SJSA1 (cell line): ENCODE measurements at regions not wholly inside any gene's neighbourhood (a gene's known extent, or its start where the extent isn't known, plus 50 kb on each side); places are given as distances from the start of the nearest gene placed in this dataset.

Source experiments
- DNase-seq, 2 experiments: peaks; one replicate each; pipeline ENCODE4 v3.0.0-alpha.2; 2015 to 2020; ENCODE audit warnings: low spot score in 2 of 2, low read depth in 1 of 2
- H3K27ac ChIP-seq: fragments of 250-450 bp; sonication (Bioruptor Pico); 2 replicates; pipeline ENCODE4 v1.5.1; 2020; ENCODE audit warnings: mild to moderate bottlenecking, moderate library complexity
- H3K27me3 ChIP-seq: fragments of 250-450 bp; sonication (Bioruptor Pico); replicated peaks from 2 replicates; pipeline ENCODE4 v1.5.1; 2020; ENCODE audit warnings: mild to moderate bottlenecking, moderate library complexity
- H3K36me3 ChIP-seq: fragments of 250-450 bp; sonication (Bioruptor Pico); 2 replicates; pipeline ENCODE4 v1.5.1; 2020; ENCODE audit warnings: mild to moderate bottlenecking
- H3K4me1 ChIP-seq: fragments of 250-450 bp; sonication (Bioruptor Pico); replicated peaks from 2 replicates; pipeline ENCODE4 v1.6.1; 2021; ENCODE audit warnings: mild to moderate bottlenecking
- H3K4me3 ChIP-seq: fragments of 250-450 bp; sonication (Bioruptor Pico); 2 replicates; pipeline ENCODE4 v1.5.1; 2020; ENCODE audit warnings: mild to moderate bottlenecking
- H3K9me3 ChIP-seq: fragments of 250-450 bp; sonication (Bioruptor Pico); replicated peaks from 2 replicates; pipeline ENCODE4 v1.5.1; 2020; ENCODE audit warnings: mild to moderate bottlenecking

DNA sequence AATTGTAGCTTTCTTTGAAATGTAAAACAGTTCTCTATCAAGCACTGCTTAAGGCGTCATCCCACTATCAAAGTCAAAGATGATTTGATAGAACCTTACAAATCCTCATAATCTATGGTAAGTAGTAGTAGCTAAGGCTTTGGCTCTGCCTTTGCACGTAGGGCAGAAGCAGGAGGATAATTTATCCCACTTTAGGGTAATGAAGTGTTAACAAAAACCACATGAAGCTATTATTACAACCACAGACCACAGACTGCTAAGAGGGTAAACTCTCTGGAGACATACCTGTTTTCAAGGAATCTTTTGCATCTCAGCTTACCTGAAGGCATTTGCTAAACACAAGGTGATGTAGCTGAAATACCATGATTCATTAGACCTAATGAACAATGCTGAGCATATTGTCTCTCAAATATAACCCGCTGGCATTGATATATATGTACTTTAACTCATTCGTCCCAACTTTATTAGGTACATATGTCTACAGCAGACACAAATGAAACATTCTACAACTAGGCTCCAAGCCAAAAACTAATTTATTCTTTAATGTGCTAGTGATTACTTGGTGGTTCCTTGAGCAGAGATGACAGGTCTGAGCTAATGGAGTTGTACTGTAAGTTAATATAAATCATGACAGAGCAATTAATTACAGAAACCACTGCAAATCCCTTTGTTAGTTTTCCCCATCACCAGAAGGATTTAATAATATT is 368.8 kb downstream of the ETNK1 start:
- Histone ChIP-seq H3K4me1 (no peaks in the 10 kb centered on the region), H3K9me3 (no peaks in the 10 kb centered on the region), H3K27ac (no peak overlapping the region), H3K4me3 (no peak overlapping the region), H3K27me3 (peaks cover 9% of the 10 kb centered on the region; the same call in 1 of the 2 replicates), H3K36me3 (no peaks in the 10 kb centered on the region)
- DNase-seq: no peak

DNA sequence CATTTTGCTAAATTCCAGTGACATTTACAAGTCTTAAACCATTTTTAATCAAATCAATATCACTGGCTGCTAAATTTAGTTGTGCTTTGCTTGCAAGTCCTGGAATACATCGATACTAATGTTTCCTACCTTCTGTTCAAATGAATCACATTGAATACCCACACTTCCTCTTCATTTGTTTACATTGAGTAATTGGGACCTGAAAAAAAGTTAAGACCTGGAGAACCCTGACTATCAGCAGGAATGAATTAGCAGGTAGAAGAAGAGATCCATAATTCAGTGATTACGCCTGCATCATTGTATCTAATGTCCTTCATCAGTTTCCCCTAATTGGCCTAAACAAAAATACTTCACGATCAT is 369.3 kb downstream of the ETNK1 start:
- Histone ChIP-seq H3K9me3 (no peaks in the 10 kb centered on the region), H3K27ac (no peak overlapping the region), H3K36me3 (no peaks in the 10 kb centered on the region), H3K4me1 (no peaks in the 10 kb centered on the region), H3K27me3 (peaks cover 9% of the 10 kb centered on the region; the same call in 1 of the 2 replicates), H3K4me3 (no peak overlapping the region)
- no peak for DNase-seq

DNA sequence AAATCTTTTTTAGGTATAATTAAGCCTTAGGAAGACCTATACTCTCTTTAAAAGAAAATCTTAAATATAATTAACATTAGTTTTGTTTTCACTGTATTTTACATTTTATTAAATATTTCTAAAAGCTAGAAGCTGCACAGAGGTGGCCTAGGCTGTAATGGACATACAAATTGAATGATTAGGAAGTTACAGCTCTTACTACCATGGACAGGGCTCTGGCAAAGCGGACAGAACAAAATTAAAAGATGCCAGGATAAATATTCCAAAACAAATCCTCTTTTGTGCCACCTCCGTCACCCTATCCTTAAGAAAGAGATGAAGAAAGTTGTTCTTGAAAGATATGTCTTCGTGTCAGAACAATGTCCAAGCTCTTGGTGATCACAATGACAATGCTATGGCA is 376.5 kb downstream of the ETNK1 start:
- no peak overlapping the region for H3K27ac ChIP-seq
- H3K4me1 ChIP-seq: no peaks in the 10 kb centered on the region
- no peak for DNase-seq
- no peaks in the 10 kb centered on the region for H3K9me3 ChIP-seq
- no peaks in the 10 kb centered on the region for H3K36me3 ChIP-seq
- H3K27me3 ChIP-seq: no peaks in the 10 kb centered on the region
- no peak overlapping the region for H3K4me3 ChIP-seq

DNA sequence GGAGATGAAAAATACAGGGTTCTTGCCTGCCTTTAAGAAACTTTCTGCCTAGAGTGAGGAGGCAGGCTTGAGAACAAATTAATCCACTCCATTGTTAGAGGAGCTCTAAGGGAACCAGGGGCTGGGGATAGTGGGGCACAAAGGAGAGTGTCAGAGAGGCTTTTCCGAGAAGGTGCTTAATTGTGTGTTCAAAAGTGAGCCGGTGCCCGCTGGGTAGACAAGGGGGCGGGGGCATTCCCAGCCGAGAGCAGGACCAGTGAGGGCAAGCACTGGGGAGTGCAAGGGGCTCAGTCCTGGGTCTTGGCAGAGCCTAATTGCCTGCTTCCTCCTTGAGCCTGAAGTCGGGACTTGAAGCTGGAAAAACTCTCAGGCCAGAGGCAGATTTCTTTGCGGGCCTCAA is 377.4 kb downstream of the ETNK1 start:
- no peak overlapping the region for H3K27ac ChIP-seq
- H3K36me3 ChIP-seq: no peaks in the 10 kb centered on the region
- no peaks in the 10 kb centered on the region for H3K4me1 ChIP-seq
- no peak overlapping the region for H3K4me3 ChIP-seq
- no peaks in the 10 kb centered on the region for H3K27me3 ChIP-seq
- no peaks in the 10 kb centered on the region for H3K9me3 ChIP-seq
- DNase-seq: no peak

DNA sequence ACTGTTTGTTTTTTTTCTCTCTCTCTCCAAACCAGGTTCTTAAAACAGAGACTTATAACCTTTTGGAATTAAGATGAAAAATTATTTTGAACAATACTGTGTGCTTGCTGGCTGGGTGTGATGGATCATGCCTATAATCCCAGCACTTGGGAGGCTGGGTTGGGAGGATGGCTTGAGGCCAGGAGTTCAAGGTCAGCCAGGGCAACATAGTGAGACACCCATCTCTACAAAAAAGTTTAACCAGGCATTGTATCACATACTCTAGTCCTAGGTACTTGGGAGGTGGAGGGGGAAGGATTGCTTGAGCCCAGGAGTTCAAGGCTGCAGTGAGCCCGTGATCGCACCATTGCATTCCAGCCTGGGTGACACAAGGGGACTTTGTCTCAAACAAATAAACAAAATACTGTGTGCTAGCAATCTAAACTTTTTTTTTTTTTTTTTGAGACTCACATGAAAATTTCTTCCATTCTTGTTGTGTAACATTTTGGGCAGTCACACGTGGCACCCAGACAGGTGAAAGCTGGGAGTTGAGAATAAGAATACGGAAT is 379.6 kb downstream of the ETNK1 start:
- Histone ChIP-seq H3K36me3 (no peaks in the 10 kb centered on the region), H3K9me3 (no peaks in the 10 kb centered on the region), H3K27ac (no peak overlapping the region), H3K4me1 (no peaks in the 10 kb centered on the region), H3K27me3 (no peaks in the 10 kb centered on the region), H3K4me3 (no peak overlapping the region)
- no peak for DNase-seq

DNA sequence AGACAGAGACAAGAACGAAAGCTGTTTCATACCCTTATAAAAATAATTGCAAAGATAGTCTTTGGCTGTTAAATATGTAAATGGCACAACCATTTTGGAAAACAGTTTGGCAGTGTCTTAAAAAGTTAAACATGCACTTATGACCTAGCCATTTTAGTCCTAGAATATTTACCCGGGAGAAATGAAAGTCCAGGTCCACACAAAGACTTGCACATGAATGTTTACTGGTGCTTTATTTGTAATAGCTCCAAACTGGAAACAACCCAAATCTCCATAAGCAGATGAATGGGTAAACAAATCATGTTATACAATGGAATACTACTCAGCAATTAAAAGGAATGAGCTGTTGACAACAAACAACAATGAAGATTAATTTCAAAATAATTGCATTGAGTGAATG is 380.4 kb downstream of the ETNK1 start:
- no peaks in the 10 kb centered on the region for H3K36me3 ChIP-seq
- no peak for DNase-seq
- no peaks in the 10 kb centered on the region for H3K27me3 ChIP-seq
- no peak overlapping the region for H3K27ac ChIP-seq
- H3K4me1 ChIP-seq: no peaks in the 10 kb centered on the region
- H3K4me3 ChIP-seq: no peak overlapping the region
- no peaks in the 10 kb centered on the region for H3K9me3 ChIP-seq

DNA sequence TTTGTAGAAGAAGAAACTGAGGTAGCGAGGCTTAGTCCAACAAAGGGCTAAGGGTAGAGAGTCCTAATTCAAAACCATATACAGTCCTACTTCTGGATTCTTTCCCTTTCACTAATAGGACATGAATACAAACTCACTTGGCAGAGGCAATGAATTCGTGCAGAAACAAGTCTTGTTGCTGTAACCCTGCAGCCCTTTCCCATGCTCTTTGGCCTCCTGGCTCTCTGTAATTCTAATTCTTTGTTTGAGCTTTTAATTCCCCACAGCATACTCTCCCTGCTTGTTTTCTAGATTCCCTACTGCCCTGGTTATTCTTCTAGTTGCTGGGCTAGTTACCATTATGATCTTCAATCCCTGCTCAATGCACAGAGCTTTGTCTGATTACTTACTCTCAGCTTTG is 381.4 kb downstream of the ETNK1 start:
- Histone ChIP-seq H3K9me3 (no peaks in the 10 kb centered on the region), H3K36me3 (no peaks in the 10 kb centered on the region), H3K4me1 (no peaks in the 10 kb centered on the region), H3K4me3 (no peak overlapping the region), H3K27ac (no peak overlapping the region), H3K27me3 (no peaks in the 10 kb centered on the region)
- DNase-seq: no peak

DNA sequence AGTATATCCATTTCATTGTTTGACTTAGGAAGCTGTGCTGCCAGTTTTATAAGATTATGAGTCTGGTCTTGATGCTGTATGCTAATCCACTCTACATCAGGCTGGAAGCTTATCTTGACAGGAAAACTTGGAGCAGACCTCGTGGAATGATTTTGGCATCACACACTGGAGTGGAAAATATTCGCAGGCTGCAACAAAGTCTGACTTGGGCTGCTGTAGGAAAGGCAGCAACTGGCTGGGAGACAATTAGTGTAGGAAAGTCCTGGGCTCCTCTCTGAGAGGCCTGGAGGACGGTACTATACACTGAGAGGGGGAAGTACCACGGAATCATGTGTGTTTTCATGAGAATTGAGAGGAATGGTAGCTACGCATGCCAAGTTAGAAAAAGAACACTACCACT is 383.7 kb downstream of the ETNK1 start:
- H3K27ac ChIP-seq: no peak overlapping the region
- H3K4me3 ChIP-seq: no peak overlapping the region
- no peaks in the 10 kb centered on the region for H3K9me3 ChIP-seq
- no peaks in the 10 kb centered on the region for H3K4me1 ChIP-seq
- H3K27me3 ChIP-seq: no peaks in the 10 kb centered on the region
- no peak for DNase-seq
- H3K36me3 ChIP-seq: no peaks in the 10 kb centered on the region

DNA sequence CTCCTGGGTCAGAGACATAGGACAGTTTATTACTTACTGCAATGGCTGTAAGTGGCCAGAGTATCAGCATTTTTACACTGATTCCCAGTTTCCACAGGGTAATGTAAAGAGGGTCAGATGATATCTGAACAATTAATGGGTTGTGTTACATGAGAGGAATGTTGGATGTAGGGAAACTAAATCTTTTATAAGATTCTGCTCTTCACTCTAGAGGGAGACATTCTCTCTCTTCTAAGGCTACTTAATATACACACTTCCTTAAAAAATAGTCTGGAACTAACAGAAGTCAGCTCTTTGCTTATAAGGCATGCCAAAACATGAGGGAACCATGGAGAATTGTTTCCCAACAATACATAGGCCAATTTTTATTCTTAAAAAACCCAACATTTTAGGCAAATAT is 389.8 kb downstream of the ETNK1 start:
- Histone ChIP-seq H3K4me3 (no peak overlapping the region), H3K27ac (no peak overlapping the region), H3K27me3 (no peaks in the 10 kb centered on the region), H3K4me1 (no peaks in the 10 kb centered on the region), H3K36me3 (no peaks in the 10 kb centered on the region), H3K9me3 (no peaks in the 10 kb centered on the region)
- no peak for DNase-seq

DNA sequence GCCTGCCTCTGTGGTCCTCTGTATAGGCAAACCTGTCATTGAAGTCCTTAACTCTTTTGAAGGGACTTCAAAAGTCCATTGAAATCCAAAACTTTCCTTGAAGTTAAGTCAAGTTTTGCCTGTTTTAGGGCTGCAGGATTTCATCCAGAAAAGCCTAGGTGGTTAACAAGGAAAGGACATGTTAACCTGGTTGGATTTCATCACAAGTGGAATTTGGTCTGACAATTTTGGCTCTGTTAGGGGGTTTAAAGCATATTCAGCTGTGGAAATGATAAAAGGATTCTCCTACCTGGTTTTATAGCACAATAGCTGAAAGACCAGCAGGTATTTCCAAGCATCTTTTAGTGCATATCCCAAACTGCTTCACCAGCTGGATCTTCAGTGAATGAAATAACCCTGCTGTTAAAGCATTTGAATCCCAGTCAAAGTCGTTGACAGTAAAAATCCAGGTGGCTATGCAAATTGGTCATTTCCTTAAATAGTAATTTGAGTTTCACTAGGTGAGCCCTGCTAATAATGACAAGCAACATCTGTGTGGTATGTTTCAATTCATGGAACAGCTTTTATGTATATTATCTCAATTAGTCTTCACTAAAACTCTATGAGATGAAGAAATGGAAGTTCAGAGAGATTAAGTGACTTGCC is 400.5 kb downstream of the ETNK1 start:
- Histone ChIP-seq H3K27ac (no peak overlapping the region), H3K36me3 (no peaks in the 10 kb centered on the region), H3K4me1 (no peaks in the 10 kb centered on the region), H3K27me3 (no peaks in the 10 kb centered on the region), H3K9me3 (no peaks in the 10 kb centered on the region), H3K4me3 (no peak overlapping the region)
- DNase-seq: no peak

DNA sequence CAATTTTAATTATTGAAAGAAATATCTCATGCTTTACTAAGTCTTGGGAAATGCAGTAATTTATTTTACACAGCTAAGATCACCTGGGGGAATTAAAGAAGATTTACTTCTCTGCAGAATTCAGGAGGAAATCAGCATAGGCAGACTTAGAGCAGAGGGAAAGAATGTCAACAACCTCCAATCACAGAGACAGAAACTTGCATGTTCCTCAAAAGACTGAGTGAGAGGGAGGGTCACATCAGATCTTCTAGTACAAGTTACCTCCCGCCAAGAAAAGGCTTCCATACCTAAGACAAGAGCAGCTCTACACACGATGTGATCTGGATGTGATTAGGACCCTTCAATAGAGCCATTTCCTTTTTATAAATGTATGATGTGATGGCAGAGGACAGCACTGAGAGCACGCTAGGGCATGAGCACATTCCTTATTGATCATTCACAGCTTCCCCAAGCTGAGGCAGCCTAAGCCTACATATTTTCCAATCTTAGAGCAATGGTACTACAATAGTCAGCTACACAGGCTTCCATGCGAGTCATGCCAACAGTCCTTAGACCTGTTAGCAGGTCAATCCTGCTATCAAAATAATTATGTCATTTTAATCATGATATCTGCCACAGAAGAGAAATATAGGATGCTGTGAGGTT is 403.3 kb downstream of the ETNK1 start:
- Histone ChIP-seq H3K4me1 (no peaks in the 10 kb centered on the region), H3K27ac (no peak overlapping the region), H3K27me3 (no peaks in the 10 kb centered on the region), H3K36me3 (no peaks in the 10 kb centered on the region), H3K9me3 (no peaks in the 10 kb centered on the region), H3K4me3 (no peak overlapping the region)
- DNase-seq: no peak

DNA sequence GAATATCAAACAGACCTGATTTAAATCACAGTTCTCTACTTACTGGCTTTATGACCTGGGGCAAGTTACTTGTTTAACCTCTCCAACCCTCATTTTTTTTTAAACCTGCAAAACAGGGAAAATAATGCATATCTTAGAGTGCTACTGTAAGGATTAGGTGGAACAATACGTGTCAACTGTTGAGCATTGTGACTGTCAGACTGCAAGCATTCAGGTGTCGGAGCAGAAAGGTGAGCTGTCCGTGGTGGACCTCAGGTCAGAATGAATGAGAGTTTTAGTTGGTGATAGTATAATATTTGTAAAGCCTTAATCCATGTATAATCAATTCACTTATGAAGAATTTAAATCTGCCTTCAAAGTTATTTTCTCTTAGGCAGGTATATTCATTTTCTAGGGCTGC is 404.2 kb downstream of the ETNK1 start:
- Histone ChIP-seq H3K27ac (no peak overlapping the region), H3K9me3 (no peaks in the 10 kb centered on the region), H3K27me3 (no peaks in the 10 kb centered on the region), H3K36me3 (no peaks in the 10 kb centered on the region), H3K4me3 (no peak overlapping the region), H3K4me1 (no peaks in the 10 kb centered on the region)
- no peak for DNase-seq

DNA sequence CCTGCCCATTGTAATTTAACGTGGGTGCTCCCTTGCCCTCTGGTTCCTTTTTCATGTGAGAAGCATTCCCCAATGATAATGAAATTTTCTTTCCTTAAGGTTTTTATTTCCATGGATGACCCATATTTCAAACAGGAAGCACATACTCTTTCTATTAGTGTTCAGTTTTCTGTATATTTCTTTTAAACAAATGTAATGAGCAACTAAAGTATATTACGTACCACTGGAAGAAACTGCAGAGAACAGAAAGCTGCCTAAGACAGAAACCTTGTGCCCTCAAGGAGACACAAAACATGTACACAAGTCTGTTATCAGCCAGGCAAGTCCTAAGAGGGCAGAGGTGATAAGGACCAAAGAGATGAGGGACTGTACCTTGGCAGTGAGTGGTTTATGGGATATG is 414.9 kb downstream of the ETNK1 start:
- Histone ChIP-seq H3K9me3 (no peaks in the 10 kb centered on the region), H3K27ac (no peak overlapping the region), H3K4me1 (no peaks in the 10 kb centered on the region), H3K4me3 (no peak overlapping the region), H3K36me3 (no peaks in the 10 kb centered on the region), H3K27me3 (no peaks in the 10 kb centered on the region)
- DNase-seq: no peak

DNA sequence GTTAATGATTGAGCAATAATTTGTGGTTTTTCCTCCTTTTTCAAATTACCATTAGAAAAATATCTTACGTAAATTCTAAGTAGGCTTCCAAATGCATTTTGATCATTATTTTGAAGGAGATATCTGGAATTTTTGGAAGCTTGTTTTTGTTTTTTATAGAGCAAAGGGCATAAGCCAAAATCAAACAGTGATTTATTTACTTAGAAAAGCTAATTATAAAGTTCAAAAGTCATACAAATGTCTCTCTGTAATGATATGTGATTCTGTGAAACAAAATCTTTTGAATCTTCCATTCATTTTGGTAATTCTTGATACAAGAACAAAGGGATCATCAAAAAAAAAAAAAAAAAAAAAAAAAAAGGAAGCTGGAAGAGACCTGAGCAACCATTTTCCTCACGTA is 416.8 kb downstream of the ETNK1 start:
- Histone ChIP-seq H3K9me3 (no peaks in the 10 kb centered on the region), H3K4me3 (no peak overlapping the region), H3K36me3 (no peaks in the 10 kb centered on the region), H3K27ac (no peak overlapping the region), H3K4me1 (no peaks in the 10 kb centered on the region), H3K27me3 (no peaks in the 10 kb centered on the region)
- DNase-seq: no peak
